B cell (primary cell): ENCODE measurements at regions not wholly inside any gene's neighbourhood (a gene's known extent, or its start where the extent isn't known, plus 50 kb on each side); places are given as distances from the start of the nearest gene placed in this dataset.

ENCODE experiments used
- ATAC-seq: fragments of 200-7000 bp; cut with Tn5 transposase; one replicate; pipeline ENCODE4 v1.10.0; 2021; ENCODE audit warnings: low read depth, mild to moderate bottlenecking, moderate number of reproducible peaks, moderate library complexity
- CTCF ChIA-PET: fragments of 350-600 bp; sonication (Branson Sonifier 250); formaldehyde crosslinking; loops from one replicate; lab custom pipeline; 2021; ENCODE audit warnings: antibody characterized with exemption, inconsistent platforms; lab: Charles Lee
- POLR2A ChIA-PET: fragments of 350-600 bp; sonication (Branson Sonifier 250); formaldehyde crosslinking; loops from one replicate; lab custom pipeline; 2021; ENCODE audit warnings: antibody characterized with exemption; lab: Charles Lee
- DNase-seq: peaks from one replicate; pipeline ENCODE4 v3.0.0; 2013
- H2AFZ ChIP-seq: 2 replicates; pipeline ENCODE4 v1.6.1; 2012; ENCODE audit warnings: mild to moderate bottlenecking, low read depth, low read length; ENCODE audit not compliant: insufficient read depth, poor library complexity, severe bottlenecking
- H3K27ac ChIP-seq, 2 donors: 1 replicate in 1 of 2; 2 replicates in 1 of 2; pipeline ENCODE4 v1.5.1; 2012 to 2013; ENCODE audit warnings: low read length in 2 of 2, mild to moderate bottlenecking in 2 of 2, moderate library complexity in 1 of 2
- H3K27me3 ChIP-seq, 4 experiments: fragments of 200-600 bp in 1 of 4; sonication (generic) in 1 of 4; replicated peaks in 1 of 4; 1 replicate in 2 of 4; 2 replicates in 2 of 4; pipeline versions ENCODE4 v1.6.1 to v1.7.0; 2013 to 2016; ENCODE audit warnings: low read length in 3 of 4, mild to moderate bottlenecking in 2 of 4, mixed read lengths in 1 of 4, moderate library complexity in 1 of 4; ENCODE audit not compliant: insufficient read depth in 4 of 4, control insufficient read depth in 3 of 4; ENCODE audit errors: control extremely low read depth in 1 of 4
- H3K36me3 ChIP-seq, 2 experiments: replicated peaks in 1 of 2; 1 replicate in 1 of 2; 2 replicates in 1 of 2; pipeline versions ENCODE4 v1.6.1 to v1.7.1; 2013; ENCODE audit warnings: low read length in 1 of 2; ENCODE audit not compliant: insufficient read depth in 2 of 2, control insufficient read depth in 1 of 2; ENCODE audit errors: control extremely low read depth in 1 of 2, extremely low read depth in 1 of 2
- H3K4me1 ChIP-seq, 2 donors: fragments of 200-600 bp in 1 of 2; sonication (generic) in 1 of 2; 1 replicate in 1 of 2; 2 replicates in 1 of 2; pipeline versions ENCODE4 v1.5.1 to v1.6.1; 2013 to 2017; ENCODE audit warnings: low read length in 2 of 2; ENCODE audit not compliant: control insufficient read depth in 2 of 2, insufficient read depth in 2 of 2
- H3K4me2 ChIP-seq: replicated peaks from 2 replicates; pipeline ENCODE3; 2012; ENCODE audit warnings: mild to moderate bottlenecking, low read depth, low read length; ENCODE audit not compliant: poor library complexity, severe bottlenecking
- H3K4me3 ChIP-seq, 5 experiments: fragments of 200-600 bp in 1 of 5; sonication (generic) in 1 of 5; 1 replicate in 3 of 5; 2 replicates in 2 of 5; pipeline versions ENCODE4 v1.5.1 to v1.7.0; 2011 to 2016; ENCODE audit warnings: low read length in 4 of 5, mild to moderate bottlenecking in 4 of 5, low read depth in 2 of 5, control low read depth in 1 of 5, moderate library complexity in 1 of 5; ENCODE audit not compliant: insufficient read depth in 1 of 5; ENCODE audit errors: control extremely low read depth in 1 of 5, extremely low read depth in 1 of 5
- H3K79me2 ChIP-seq: fragments of 200-600 bp; sonication (generic); one replicate; pipeline ENCODE4 v1.6.0; 2016; ENCODE audit warnings: low read length; ENCODE audit not compliant: control insufficient read depth, insufficient read depth
- H3K9ac ChIP-seq: fragments of 200-600 bp; sonication (generic); 2 replicates; pipeline ENCODE4 v1.6.1; 2017; ENCODE audit warnings: mild to moderate bottlenecking, low read length, moderate library complexity
- H3K9me3 ChIP-seq, 3 donors: one replicate each; pipeline versions ENCODE4 v1.6.1 to v1.7.1; 2013; ENCODE audit warnings: low read length in 2 of 3; ENCODE audit not compliant: control insufficient read depth in 2 of 3, insufficient read depth in 1 of 3; ENCODE audit errors: control extremely low read depth in 1 of 3
- H4K20me1 ChIP-seq: 2 replicates; pipeline ENCODE4 v1.6.0; 2012; ENCODE audit warnings: mild to moderate bottlenecking, low read length; ENCODE audit not compliant: insufficient read depth, control insufficient read depth, poor library complexity, severe bottlenecking
- H3K27ac Mint-ChIP-seq: one replicate; pipeline ENCODE4 v1.8.0; 2021; ENCODE audit warnings: mixed read lengths
- H3K27me3 Mint-ChIP-seq: one replicate; pipeline ENCODE4 v1.8.0; 2021; ENCODE audit warnings: mixed read lengths
- H3K4me1 Mint-ChIP-seq: one replicate; pipeline ENCODE4 v1.8.0; 2021; ENCODE audit warnings: mixed read lengths
- H3K4me3 Mint-ChIP-seq: one replicate; pipeline ENCODE4 v1.8.0; 2021; ENCODE audit warnings: mixed read lengths
- H3K9me3 Mint-ChIP-seq: one replicate; pipeline ENCODE4 v1.8.0; 2022; ENCODE audit warnings: mixed read lengths; ENCODE audit not compliant: insufficient read depth
- EZH2 ChIP-seq: IDR thresholded peaks from 2 replicates; pipeline ENCODE4 v1.6.1; 2012; ENCODE audit warnings: borderline replicate concordance, low read depth, mild to moderate bottlenecking, moderate library complexity, low read length; ENCODE audit not compliant: insufficient read depth, poor library complexity, severe bottlenecking
- WGBS: methylation state at CpG from one replicate; pipeline ENCODE4 v1.1.5; 2013; ENCODE audit warnings: missing lambda C conversion rate; ENCODE audit not compliant: insufficient coverage; 5-methylcytosine and 5-hydroxymethylcytosine counted together
- intact Hi-C: fragments of 100-400 bp; cut with micrococcal nuclease; formaldehyde crosslinking; loops from one replicate; pipeline ENCODE4 v1.10.0; 2022
- TF ChIP-seq, protein P1 (sequence below): fragments of 200-600 bp; IDR thresholded peaks from one replicate; pipeline ENCODE4 v1.8.0; 2022; ENCODE audit warnings: antibody characterized with exemption, mild to moderate bottlenecking

DNA sequence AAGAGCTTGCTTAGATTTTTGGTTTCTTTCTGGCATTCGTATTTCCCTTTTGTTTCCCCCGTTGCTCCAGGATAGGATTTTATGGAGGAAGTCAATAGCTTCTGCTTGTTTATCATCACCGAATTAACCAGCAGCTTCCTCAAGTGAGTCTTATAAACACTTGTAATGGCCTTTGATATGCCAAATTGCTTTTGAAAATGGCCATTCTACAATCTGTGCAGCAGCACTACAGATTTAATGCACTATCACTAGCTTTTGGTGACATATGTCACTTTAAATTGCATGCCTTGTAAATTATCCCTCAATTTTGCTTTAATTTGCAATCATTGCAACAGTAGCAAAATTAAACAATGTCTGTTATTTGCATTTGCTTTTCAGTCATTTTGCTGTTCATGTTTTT, 774.7 kb downstream of the METTL4 start:
- H3K9me3 ChIP-seq = no peaks in the 10 kb centered on the region
- H3K79me2 ChIP-seq = no peaks in the 10 kb centered on the region
- WGBS = 79% methylated on average over 2 of the region's 3 CpGs
- ChIA-PET CTCF (no interaction called here), POLR2A (no interaction called here)
- no peak overlapping the region for H3K4me3 Mint-ChIP-seq
- no peak overlapping the region for H3K4me3 ChIP-seq
- H3K9ac ChIP-seq = no peak overlapping the region
- H3K27ac Mint-ChIP-seq = no peak overlapping the region
- H2AFZ ChIP-seq = no peak overlapping the region
- intact Hi-C loops = no loop called here
- no peaks in the 10 kb centered on the region for H3K4me1 Mint-ChIP-seq
- TF ChIP-seq EZH2 = no peak
- TF ChIP-seq, protein P1, sequence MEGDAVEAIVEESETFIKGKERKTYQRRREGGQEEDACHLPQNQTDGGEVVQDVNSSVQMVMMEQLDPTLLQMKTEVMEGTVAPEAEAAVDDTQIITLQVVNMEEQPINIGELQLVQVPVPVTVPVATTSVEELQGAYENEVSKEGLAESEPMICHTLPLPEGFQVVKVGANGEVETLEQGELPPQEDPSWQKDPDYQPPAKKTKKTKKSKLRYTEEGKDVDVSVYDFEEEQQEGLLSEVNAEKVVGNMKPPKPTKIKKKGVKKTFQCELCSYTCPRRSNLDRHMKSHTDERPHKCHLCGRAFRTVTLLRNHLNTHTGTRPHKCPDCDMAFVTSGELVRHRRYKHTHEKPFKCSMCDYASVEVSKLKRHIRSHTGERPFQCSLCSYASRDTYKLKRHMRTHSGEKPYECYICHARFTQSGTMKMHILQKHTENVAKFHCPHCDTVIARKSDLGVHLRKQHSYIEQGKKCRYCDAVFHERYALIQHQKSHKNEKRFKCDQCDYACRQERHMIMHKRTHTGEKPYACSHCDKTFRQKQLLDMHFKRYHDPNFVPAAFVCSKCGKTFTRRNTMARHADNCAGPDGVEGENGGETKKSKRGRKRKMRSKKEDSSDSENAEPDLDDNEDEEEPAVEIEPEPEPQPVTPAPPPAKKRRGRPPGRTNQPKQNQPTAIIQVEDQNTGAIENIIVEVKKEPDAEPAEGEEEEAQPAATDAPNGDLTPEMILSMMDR = no peak
- H3K9me3 Mint-ChIP-seq = peaks cover 5% of the 10 kb centered on the region
- ATAC-seq = no peak
- no peaks in the 10 kb centered on the region for H3K27me3 Mint-ChIP-seq
- H3K4me1 ChIP-seq = no peaks in the 10 kb centered on the region
- no peaks in the 10 kb centered on the region for H4K20me1 ChIP-seq
- no peaks in the 10 kb centered on the region for H3K27me3 ChIP-seq
- DNase-seq = no peak
- no peak overlapping the region for H3K4me2 ChIP-seq
- no peak overlapping the region for H3K27ac ChIP-seq
- no peaks in the 10 kb centered on the region for H3K36me3 ChIP-seq

DNA sequence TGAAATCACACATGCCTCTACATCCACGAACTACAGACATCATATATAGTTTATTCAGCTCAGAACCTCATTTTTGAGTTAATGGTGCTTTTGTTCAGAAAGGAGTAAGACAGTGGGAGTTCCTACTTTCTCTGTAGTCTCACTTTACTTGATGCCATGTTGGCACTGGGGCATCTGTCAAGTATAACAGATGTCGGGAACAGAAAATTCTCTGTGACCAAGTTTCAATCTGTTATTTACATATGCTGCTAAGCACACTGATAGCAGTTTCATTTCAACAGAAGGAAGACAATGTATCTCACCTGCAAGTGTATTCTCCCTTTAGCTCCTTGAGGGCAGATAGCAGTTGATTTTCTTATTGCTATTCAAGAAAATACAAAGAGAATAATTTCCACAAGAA, 774.1 kb downstream of the METTL4 start:
- TF ChIP-seq, protein P1 = no peak
- TF ChIP-seq EZH2 = no peak
- Histone ChIP-seq H3K27me3 (no peaks in the 10 kb centered on the region), H2AFZ (no peak overlapping the region), H3K36me3 (no peaks in the 10 kb centered on the region), H3K4me3 (no peak overlapping the region), H3K79me2 (no peaks in the 10 kb centered on the region), H3K4me1 (no peaks in the 10 kb centered on the region), H3K9ac (no peak overlapping the region), H4K20me1 (no peaks in the 10 kb centered on the region), H3K27ac (no peak overlapping the region), H3K4me2 (no peak overlapping the region), H3K9me3 (no peaks in the 10 kb centered on the region)
- ChIA-PET POLR2A (no interaction called here), CTCF (no interaction called here)
- intact Hi-C loops = no loop called here
- H3K27ac Mint-ChIP-seq = no peak overlapping the region
- H3K4me3 Mint-ChIP-seq = no peak overlapping the region
- no peak for DNase-seq
- H3K27me3 Mint-ChIP-seq = no peaks in the 10 kb centered on the region
- H3K9me3 Mint-ChIP-seq = peaks cover 5% of the 10 kb centered on the region
- ATAC-seq = no peak
- H3K4me1 Mint-ChIP-seq = no peaks in the 10 kb centered on the region
- WGBS = 100% methylated on average over 1 of the region's 2 CpGs
